Thoracic aorta (tissue), 2 donors: ENCODE measurements at regions not wholly inside any gene's neighbourhood (a gene's known extent, or its start where the extent isn't known, plus 50 kb on each side); places are given as distances from the start of the nearest gene placed in this dataset.

Experiments used
- ATAC-seq: fragments of 150-250 bp; one replicate; pipeline ENCODE4 v1.8.0; 2017; ENCODE audit warnings: low read depth; ENCODE audit not compliant: insufficient number of reproducible peaks, low FRiP score
- DNase-seq: peaks from one replicate; pipeline ENCODE4 v3.0.0-alpha.2; 2020; ENCODE audit warnings: low spot score
- H3K27ac ChIP-seq, 2 donors: fragments of 200-600 bp; sonication (generic); 1 replicate in 1 of 2; 2 replicates in 1 of 2; pipeline ENCODE4 v1.5.1; 2016; ENCODE audit warnings: mild to moderate bottlenecking in 2 of 2, moderate library complexity in 2 of 2
- H3K27me3 ChIP-seq: fragments of 200-600 bp; sonication (generic); replicated peaks from 2 replicates; pipeline ENCODE4 v1.6.0; 2016; ENCODE audit warnings: mild to moderate bottlenecking; ENCODE audit not compliant: insufficient read depth
- H3K36me3 ChIP-seq: fragments of 200-600 bp; sonication (generic); one replicate; pipeline ENCODE4 v1.5.1; 2016
- H3K4me1 ChIP-seq, 2 donors: fragments of 200-600 bp; sonication (generic); 1 replicate in 1 of 2; 2 replicates in 1 of 2; pipeline versions ENCODE4 v1.5.1 to v1.6.0; 2016; ENCODE audit warnings: low read depth in 2 of 2, mild to moderate bottlenecking in 1 of 2; ENCODE audit not compliant: control insufficient read depth in 1 of 2
- H3K4me3 ChIP-seq: fragments of 200-600 bp; sonication (generic); 2 replicates; pipeline ENCODE4 v1.5.1; 2016; ENCODE audit warnings: mild to moderate bottlenecking
- H3K9me3 ChIP-seq: fragments of 200-600 bp; sonication (generic); 2 replicates; pipeline ENCODE4 v1.5.1; 2016
- CTCF ChIP-seq: fragments of 200-600 bp; sonication (generic); IDR thresholded peaks from one replicate; pipeline ENCODE4 v1.5.1; 2019; ENCODE audit warnings: antibody characterized with exemption

- Histone ChIP-seq H3K9me3 (no peaks in the 10 kb centered on the region), H3K27ac (no peak overlapping the region), H3K36me3 (no peaks in the 10 kb centered on the region), H3K4me1 (no peaks in the 10 kb centered on the region), H3K27me3 (no peaks in the 10 kb centered on the region), H3K4me3 (no peak overlapping the region)
- no peak for DNase-seq
- no peak for TF ChIP-seq CTCF
- no peak for ATAC-seq
Measured at GRCh38 chr7:119482209-119482608, 790.8 kb upstream of the KCND2 start.

GRCh38 chr7:119482671-119483070 lies 790.3 kb upstream of the KCND2 start:
- ATAC-seq, result no peak
- Histone ChIP-seq H3K27ac (no peak overlapping the region), H3K27me3 (no peaks in the 10 kb centered on the region), H3K36me3 (no peaks in the 10 kb centered on the region), H3K9me3 (no peaks in the 10 kb centered on the region), H3K4me3 (no peak overlapping the region), H3K4me1 (no peaks in the 10 kb centered on the region)
- no peak for DNase-seq
- no peak for TF ChIP-seq CTCF

- Histone ChIP-seq H3K9me3 (no peaks in the 10 kb centered on the region), H3K27me3 (no peaks in the 10 kb centered on the region), H3K36me3 (no peaks in the 10 kb centered on the region), H3K4me3 (no peak overlapping the region), H3K4me1 (no peaks in the 10 kb centered on the region), H3K27ac (no peak overlapping the region)
- no peak for TF ChIP-seq CTCF
- DNase-seq (no peak), ATAC-seq (no peak)
Measured at GRCh38 chr7:119483364-119483763, 789.6 kb upstream of the KCND2 start.

- Histone ChIP-seq H3K4me3 (no peak overlapping the region), H3K9me3 (no peaks in the 10 kb centered on the region), H3K27ac (no peak overlapping the region), H3K27me3 (no peaks in the 10 kb centered on the region), H3K4me1 (no peaks in the 10 kb centered on the region), H3K36me3 (no peaks in the 10 kb centered on the region)
- TF ChIP-seq CTCF, result no peak
- ATAC-seq (no peak), DNase-seq (no peak)
Measured at GRCh38 chr7:119514326-119514725, 758.6 kb upstream of the KCND2 start.

GRCh38 chr7:119515214-119515613 lies 757.8 kb upstream of the KCND2 start:
- Histone ChIP-seq H3K9me3 (no peaks in the 10 kb centered on the region), H3K4me3 (no peak overlapping the region), H3K27ac (no peak overlapping the region), H3K4me1 (no peaks in the 10 kb centered on the region), H3K36me3 (no peaks in the 10 kb centered on the region), H3K27me3 (no peaks in the 10 kb centered on the region)
- no peak for DNase-seq
- ATAC-seq, result no peak
- TF ChIP-seq CTCF, result no peak
